ENCODE measurements at regions not wholly inside any gene's neighbourhood (a gene's known extent, or its start where the extent isn't known, plus 50 kb on each side); places are given as distances from the start of the nearest gene placed in this dataset.

DNA sequence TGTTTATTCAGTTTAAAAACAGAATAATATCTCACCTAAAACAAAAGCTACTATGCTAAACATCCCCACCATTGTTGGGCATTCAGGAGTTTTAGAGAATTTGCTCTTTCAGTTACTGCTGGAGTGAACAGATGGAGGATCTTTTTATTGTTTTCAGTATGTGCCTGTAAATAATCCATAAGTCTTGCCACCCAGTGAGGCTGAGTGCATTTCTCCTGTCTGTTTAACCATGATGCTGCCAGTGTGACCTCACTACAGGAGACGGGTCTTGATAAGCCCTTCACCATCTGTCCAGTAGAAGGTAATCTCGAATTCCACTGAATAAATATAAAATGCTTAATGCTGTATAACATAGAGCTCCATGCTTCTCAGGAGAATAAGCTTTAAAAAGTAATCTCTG is 430.9 kb downstream of the POM121L12 start:
- in situ Hi-C loops (cut with MboI; ENCODE audit: low sequenced_read_pairs, unreplicated experiment) = no loop called here
- DNase-seq (ENCODE audit: low spot score) = no peak
- TF ChIP-seq, protein P1, sequence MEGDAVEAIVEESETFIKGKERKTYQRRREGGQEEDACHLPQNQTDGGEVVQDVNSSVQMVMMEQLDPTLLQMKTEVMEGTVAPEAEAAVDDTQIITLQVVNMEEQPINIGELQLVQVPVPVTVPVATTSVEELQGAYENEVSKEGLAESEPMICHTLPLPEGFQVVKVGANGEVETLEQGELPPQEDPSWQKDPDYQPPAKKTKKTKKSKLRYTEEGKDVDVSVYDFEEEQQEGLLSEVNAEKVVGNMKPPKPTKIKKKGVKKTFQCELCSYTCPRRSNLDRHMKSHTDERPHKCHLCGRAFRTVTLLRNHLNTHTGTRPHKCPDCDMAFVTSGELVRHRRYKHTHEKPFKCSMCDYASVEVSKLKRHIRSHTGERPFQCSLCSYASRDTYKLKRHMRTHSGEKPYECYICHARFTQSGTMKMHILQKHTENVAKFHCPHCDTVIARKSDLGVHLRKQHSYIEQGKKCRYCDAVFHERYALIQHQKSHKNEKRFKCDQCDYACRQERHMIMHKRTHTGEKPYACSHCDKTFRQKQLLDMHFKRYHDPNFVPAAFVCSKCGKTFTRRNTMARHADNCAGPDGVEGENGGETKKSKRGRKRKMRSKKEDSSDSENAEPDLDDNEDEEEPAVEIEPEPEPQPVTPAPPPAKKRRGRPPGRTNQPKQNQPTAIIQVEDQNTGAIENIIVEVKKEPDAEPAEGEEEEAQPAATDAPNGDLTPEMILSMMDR (IDR thresholded peaks at IDR 0.05; ENCODE audit: borderline replicate concordance, control extremely low read depth, extremely low read depth, insufficient read depth, missing control alignments) = no peak

DNA sequence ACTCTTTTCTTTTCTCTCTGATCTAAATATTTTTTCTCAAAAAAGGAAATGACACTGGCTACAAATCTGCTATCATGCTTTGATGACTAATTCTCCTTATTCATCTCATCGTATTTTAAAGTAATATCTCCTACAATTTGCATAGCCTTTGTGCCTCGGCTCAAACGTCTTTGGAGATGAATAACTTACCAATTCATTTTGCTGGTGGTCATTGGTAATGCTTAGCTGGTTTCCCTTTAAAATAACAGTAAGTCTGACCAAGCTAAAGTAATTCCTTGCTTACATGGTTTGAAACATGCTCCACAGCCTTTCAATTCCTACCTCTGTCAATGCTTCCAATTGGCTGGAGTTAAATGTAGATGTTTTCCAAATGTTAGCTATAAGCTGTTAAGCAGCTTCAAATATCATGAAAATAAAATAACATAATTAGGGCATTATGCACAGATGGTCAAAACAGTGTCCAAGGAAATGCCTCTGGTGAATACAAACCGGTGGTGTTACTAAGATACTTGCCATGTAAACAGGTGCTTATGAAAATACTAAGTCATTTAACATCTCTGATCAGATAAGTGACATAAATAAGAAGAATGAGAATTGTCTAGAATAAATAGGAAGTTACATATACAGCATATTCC is 435.0 kb downstream of the POM121L12 start:
- in situ Hi-C loops (cut with MboI; ENCODE audit: low sequenced_read_pairs, unreplicated experiment) = no loop called here
- TF ChIP-seq, protein P1 (IDR thresholded peaks at IDR 0.05; ENCODE audit: borderline replicate concordance, control extremely low read depth, extremely low read depth, insufficient read depth, missing control alignments) = no peak
- DNase-seq (ENCODE audit: low spot score) = no peak

DNA sequence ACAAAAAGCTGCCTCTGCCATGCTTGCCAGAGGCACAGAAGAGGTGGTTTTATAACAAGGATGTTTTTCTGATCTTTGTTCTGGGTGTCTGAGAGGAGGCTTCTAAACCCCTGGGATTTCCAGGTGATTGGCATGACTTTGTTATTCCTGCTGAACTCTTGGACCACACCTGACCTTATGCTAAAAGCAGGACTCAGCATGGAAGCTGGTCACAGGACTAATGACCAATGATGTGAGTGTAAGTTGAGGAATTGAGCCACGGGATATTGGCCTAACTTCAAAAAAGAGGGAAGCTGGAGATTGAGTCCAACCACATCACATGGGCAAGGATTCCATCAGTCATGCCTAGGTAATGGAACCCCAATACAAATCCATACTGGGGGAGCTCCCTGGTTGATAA is 437.9 kb downstream of the POM121L12 start:
- in situ Hi-C loops (cut with MboI; ENCODE audit: low sequenced_read_pairs, unreplicated experiment) = no loop called here
- TF ChIP-seq, protein P1 (IDR thresholded peaks at IDR 0.05; ENCODE audit: borderline replicate concordance, control extremely low read depth, extremely low read depth, insufficient read depth, missing control alignments) = no peak
- DNase-seq (ENCODE audit: low spot score) = no peak

DNA sequence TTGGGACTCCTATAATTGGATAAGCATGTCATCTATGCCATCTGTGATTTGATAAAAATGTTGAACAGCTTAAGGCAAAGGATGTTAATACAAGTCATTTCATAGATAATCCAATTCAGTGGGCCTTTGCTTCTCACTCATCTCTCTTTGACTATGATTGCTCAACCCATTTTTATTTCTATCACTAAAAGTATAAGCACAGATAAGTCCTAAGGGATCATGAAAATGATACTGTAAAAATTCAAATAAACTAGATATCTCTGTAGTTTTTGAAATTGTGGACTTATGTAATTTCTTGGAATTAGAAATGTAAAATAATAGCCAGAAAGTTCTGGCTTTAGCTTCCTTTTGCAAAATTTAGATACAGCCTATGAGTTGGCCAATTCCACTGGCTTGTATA is 440.3 kb downstream of the POM121L12 start:
- in situ Hi-C loops (cut with MboI; ENCODE audit: low sequenced_read_pairs, unreplicated experiment) = no loop called here
- TF ChIP-seq, protein P1 (IDR thresholded peaks at IDR 0.05; ENCODE audit: borderline replicate concordance, control extremely low read depth, extremely low read depth, insufficient read depth, missing control alignments) = no peak
- no peak for DNase-seq (ENCODE audit: low spot score)

DNA sequence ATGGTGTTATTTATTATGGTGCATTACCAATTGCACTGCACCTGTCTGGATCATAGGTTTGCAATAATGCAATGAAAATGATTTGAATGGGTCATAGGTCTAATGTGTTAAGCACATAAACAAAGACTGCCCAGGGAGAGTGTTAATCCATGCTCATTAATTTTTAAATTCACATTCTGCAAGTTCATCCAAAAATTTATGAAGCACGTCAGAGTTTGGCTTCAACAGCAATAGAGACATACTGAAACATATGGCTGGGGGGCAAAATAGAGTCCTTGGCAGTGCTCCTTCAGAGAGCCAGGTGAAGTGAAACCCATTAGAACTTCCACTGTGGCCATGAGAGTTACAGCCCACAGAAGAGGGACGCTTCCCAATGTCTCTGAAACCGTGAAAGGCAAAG is 441.1 kb downstream of the POM121L12 start:
- no peak for DNase-seq (ENCODE audit: low spot score)
- in situ Hi-C loops (cut with MboI; ENCODE audit: low sequenced_read_pairs, unreplicated experiment) = no loop called here
- TF ChIP-seq, protein P1 (IDR thresholded peaks at IDR 0.05; ENCODE audit: borderline replicate concordance, control extremely low read depth, extremely low read depth, insufficient read depth, missing control alignments) = no peak

DNA sequence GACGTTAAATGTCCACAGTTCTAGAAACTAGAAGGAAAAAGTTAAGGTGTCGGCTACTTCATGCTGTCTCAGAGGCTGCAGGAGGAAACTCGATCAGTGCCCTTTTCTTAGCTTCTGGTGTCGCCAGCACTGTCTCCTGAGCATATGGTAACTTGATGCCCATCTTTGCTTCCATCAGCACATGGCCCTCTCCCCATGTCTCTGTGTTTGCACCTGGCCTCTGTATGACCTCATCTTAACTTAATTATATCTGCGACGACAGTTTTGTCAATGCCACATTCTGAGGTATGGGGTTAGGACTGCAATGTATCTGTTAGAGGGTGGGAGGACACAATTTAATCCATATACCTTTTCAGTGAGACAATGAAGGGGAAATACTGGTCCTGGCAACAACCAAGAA is 449.9 kb downstream of the POM121L12 start:
- TF ChIP-seq, protein P1 (IDR thresholded peaks at IDR 0.05; ENCODE audit: borderline replicate concordance, control extremely low read depth, extremely low read depth, insufficient read depth, missing control alignments) = no peak
- DNase-seq (ENCODE audit: low spot score) = no peak
- in situ Hi-C loops (cut with MboI; ENCODE audit: low sequenced_read_pairs, unreplicated experiment) = no loop called here

All from GM13976 (cell line).